HG03565 (cell line): ENCODE measurements at regions not wholly inside any gene's neighbourhood (a gene's known extent, or its start where the extent isn't known, plus 50 kb on each side); places are given as distances from the start of the nearest gene placed in this dataset.
"Not testable (repeated sequence)": the region's sequence is repeated elsewhere in the genome, so short reads cannot be mapped to it uniquely, and the experiment has no call there.

Source experiments
- ATAC-seq: cut with Tn5 transposase; IDR thresholded peaks from one replicate; pipeline ENCODE4 v1.9.1; 2021; ENCODE audit warnings: mild to moderate bottlenecking, moderate library complexity; ENCODE audit not compliant: unreplicated experiment

- ATAC-seq: not testable (repeated sequence)
These were observed 672.1 kb upstream of the DEFB115 start for GRCh38 chr20:30585244-30585796.

- ATAC-seq: not testable (repeated sequence)
These were observed 671.3 kb upstream of the DEFB115 start for GRCh38 chr20:30586178-30586577.

- no peak for ATAC-seq
These were observed 663.9 kb upstream of the DEFB115 start for GRCh38 chr20:30593572-30593971.

- no peak for ATAC-seq
These were observed 663.4 kb upstream of the DEFB115 start for GRCh38 chr20:30594112-30594511.

- ATAC-seq: no peak
These were observed 661.8 kb upstream of the DEFB115 start for GRCh38 chr20:30595698-30596097.

- not testable (repeated sequence) for ATAC-seq
These were observed 660.0 kb upstream of the DEFB115 start for GRCh38 chr20:30597429-30597828.

- no peak for ATAC-seq
These were observed 658.8 kb upstream of the DEFB115 start for GRCh38 chr20:30598460-30599230.

- ATAC-seq: no peak
These were observed 657.5 kb upstream of the DEFB115 start for GRCh38 chr20:30599990-30600389.

- ATAC-seq: no peak
These were observed 655.5 kb upstream of the DEFB115 start for GRCh38 chr20:30601974-30602373.

GRCh38 chr20:30602424-30602823, 655.0 kb upstream of the DEFB115 start:
- no peak for ATAC-seq

GRCh38 chr20:30606990-30607389, 650.5 kb upstream of the DEFB115 start:
- no peak for ATAC-seq

- ATAC-seq: no peak
These were observed 647.3 kb upstream of the DEFB115 start for GRCh38 chr20:30610029-30610693.

- ATAC-seq: no peak
These were observed 646.7 kb upstream of the DEFB115 start for GRCh38 chr20:30610751-30611150.

GRCh38 chr20:30611239-30611984, 646.1 kb upstream of the DEFB115 start:
- no peak for ATAC-seq

- ATAC-seq: no peak
These were observed 645.1 kb upstream of the DEFB115 start for GRCh38 chr20:30612344-30612743.

- not testable (repeated sequence) for ATAC-seq
These were observed 636.1 kb upstream of the DEFB115 start for GRCh38 chr20:30621346-30621745.

- not testable (repeated sequence) for ATAC-seq
These were observed 633.2 kb upstream of the DEFB115 start for GRCh38 chr20:30624310-30624709.

- not testable (repeated sequence) for ATAC-seq
These were observed 628.1 kb upstream of the DEFB115 start for GRCh38 chr20:30629376-30629775.

GRCh38 chr20:30630761-30631160, 626.7 kb upstream of the DEFB115 start:
- no peak for ATAC-seq

GRCh38 chr20:30631261-30631789, 626.1 kb upstream of the DEFB115 start:
- not testable (repeated sequence) for ATAC-seq

GRCh38 chr20:30632773-30633172, 624.7 kb upstream of the DEFB115 start:
- not testable (repeated sequence) for ATAC-seq
